Mesenchymal stem cell (in vitro differentiated cells and primary cell): ENCODE measurements at regions not wholly inside any gene's neighbourhood (a gene's known extent, or its start where the extent isn't known, plus 50 kb on each side); places are given as distances from the start of the nearest gene placed in this dataset.

ENCODE experiments used
- DNase-seq: peaks from one replicate; pipeline ENCODE4 v3.0.0-alpha.2; 2013
- H2AFZ ChIP-seq: one replicate; pipeline ENCODE4 v1.6.1; 2013; ENCODE audit warnings: low read depth, mild to moderate bottlenecking, control low read depth, inconsistent platforms, low read length, moderate library complexity
- H2AK5ac ChIP-seq: 2 replicates; pipeline ENCODE4 v1.6.1; 2013; ENCODE audit warnings: low read length, moderate library complexity, mild to moderate bottlenecking, inconsistent platforms; ENCODE audit not compliant: severe bottlenecking
- H2BK120ac ChIP-seq: one replicate; pipeline ENCODE4 v1.6.1; 2013; ENCODE audit warnings: low read depth, mild to moderate bottlenecking, inconsistent platforms, low read length, moderate library complexity
- H2BK12ac ChIP-seq, 2 experiments: one replicate each; pipeline ENCODE4 v1.6.1; 2013; ENCODE audit warnings: inconsistent platforms in 2 of 2, low read length in 2 of 2, mild to moderate bottlenecking in 2 of 2, moderate library complexity in 2 of 2, control low read depth in 1 of 2
- H2BK15ac ChIP-seq: one replicate; pipeline ENCODE4 v1.6.1; 2013; ENCODE audit warnings: mild to moderate bottlenecking, low read depth, inconsistent platforms; ENCODE audit not compliant: poor library complexity, severe bottlenecking
- H2BK5ac ChIP-seq: 2 replicates; pipeline ENCODE4 v1.6.1; 2013; ENCODE audit warnings: low read depth, mild to moderate bottlenecking, low read length, control low read depth, inconsistent platforms; ENCODE audit not compliant: poor library complexity, severe bottlenecking
- H3K14ac ChIP-seq, 2 experiments: one replicate each; pipeline ENCODE4 v1.6.1; 2013; ENCODE audit warnings: inconsistent platforms in 2 of 2, low read length in 2 of 2, control low read depth in 1 of 2, mild to moderate bottlenecking in 1 of 2, moderate library complexity in 1 of 2
- H3K18ac ChIP-seq, 2 experiments: one replicate each; pipeline ENCODE4 v1.6.1; 2013; ENCODE audit warnings: inconsistent platforms in 2 of 2, low read length in 2 of 2, control low read depth in 1 of 2, low read depth in 1 of 2, mild to moderate bottlenecking in 1 of 2
- H3K23ac ChIP-seq, 2 experiments: one replicate each; pipeline ENCODE4 v1.6.1; 2013; ENCODE audit warnings: inconsistent platforms in 2 of 2, low read length in 2 of 2, mild to moderate bottlenecking in 2 of 2, moderate library complexity in 2 of 2, control low read depth in 1 of 2
- H3K27ac ChIP-seq: 2 replicates; pipeline ENCODE4 v1.5.1; 2013; ENCODE audit warnings: mild to moderate bottlenecking, moderate library complexity, low read length, control low read depth, inconsistent platforms; ENCODE audit not compliant: poor library complexity, severe bottlenecking
- H3K27me3 ChIP-seq, 2 experiments: 2 replicates each; pipeline versions ENCODE4 v1.6.1 to v1.7.0; 2013; ENCODE audit warnings: low read length in 2 of 2, mild to moderate bottlenecking in 2 of 2, moderate library complexity in 2 of 2, control low read depth in 1 of 2, inconsistent platforms in 1 of 2; ENCODE audit not compliant: control insufficient read depth in 1 of 2, insufficient read depth in 1 of 2
- H3K36me3 ChIP-seq, 2 experiments: 2 replicates each; pipeline versions ENCODE4 v1.6.1 to v1.7.0; 2013; ENCODE audit warnings: low read length in 2 of 2, control low read depth in 1 of 2, inconsistent platforms in 1 of 2, low read depth in 1 of 2, mild to moderate bottlenecking in 1 of 2; ENCODE audit not compliant: insufficient read depth in 2 of 2, control insufficient read depth in 1 of 2
- H3K4ac ChIP-seq, 2 experiments: one replicate each; pipeline ENCODE4 v1.6.1; 2013; ENCODE audit warnings: inconsistent platforms in 2 of 2, low read length in 2 of 2, mild to moderate bottlenecking in 2 of 2, moderate library complexity in 2 of 2, control low read depth in 1 of 2, low read depth in 1 of 2
- H3K4me1 ChIP-seq: 2 replicates; pipeline ENCODE4 v1.6.1; 2013; ENCODE audit warnings: low read depth, low read length, control low read depth; ENCODE audit not compliant: control insufficient read depth, insufficient read depth
- H3K4me2 ChIP-seq: 2 replicates; pipeline ENCODE4 v1.6.1; 2013; ENCODE audit warnings: low read length, mild to moderate bottlenecking, inconsistent platforms; ENCODE audit not compliant: poor library complexity, severe bottlenecking
- H3K4me3 ChIP-seq, 2 experiments: 2 replicates each; pipeline versions ENCODE4 v1.5.1 to v1.7.0; 2013; ENCODE audit warnings: low read length in 2 of 2, mild to moderate bottlenecking in 2 of 2, control low read depth in 1 of 2, low read depth in 1 of 2; ENCODE audit not compliant: insufficient read depth in 1 of 2
- H3K79me1 ChIP-seq: replicated peaks from 2 replicates; pipeline ENCODE4 v1.6.1; 2013; ENCODE audit warnings: mild to moderate bottlenecking, control low read depth, low read length, inconsistent platforms; ENCODE audit not compliant: poor library complexity, severe bottlenecking
- H3K9ac ChIP-seq: 2 replicates; pipeline ENCODE4 v1.7.0; 2013; ENCODE audit warnings: mild to moderate bottlenecking, low read length, moderate library complexity
- H3K9me3 ChIP-seq: 2 replicates; pipeline ENCODE4 v1.7.0; 2013; ENCODE audit warnings: mild to moderate bottlenecking, low read length; ENCODE audit not compliant: control insufficient read depth
- H4K8ac ChIP-seq: one replicate; pipeline ENCODE4 v1.6.1; 2013; ENCODE audit warnings: inconsistent platforms, mild to moderate bottlenecking, low read length, moderate library complexity
- H4K91ac ChIP-seq: one replicate; pipeline ENCODE4 v1.6.1; 2013; ENCODE audit warnings: mild to moderate bottlenecking, low read length, inconsistent platforms
- WGBS: methylation state at CpG from one replicate; pipeline ENCODE4 v1.1.7; 2013; ENCODE audit warnings: mixed read lengths; 5-methylcytosine and 5-hydroxymethylcytosine counted together

DNA sequence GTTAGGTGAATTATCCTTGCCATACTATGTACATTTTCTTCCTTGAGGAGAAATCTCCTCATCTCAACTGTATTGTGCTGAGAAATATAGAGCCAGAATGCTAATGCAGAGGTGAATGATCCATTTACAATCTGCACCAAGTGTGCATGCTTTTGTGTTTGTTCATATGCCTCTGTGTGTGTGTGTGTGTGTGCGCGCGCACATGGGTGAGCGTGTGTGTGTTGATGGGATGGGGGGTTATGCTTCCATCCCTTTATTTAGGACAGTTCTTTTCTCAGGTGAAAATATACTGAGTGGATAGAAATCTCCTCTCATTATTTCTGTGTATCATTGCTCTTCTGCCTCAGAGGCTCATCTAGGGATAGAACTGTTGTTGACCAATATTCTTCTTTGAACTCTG lies 626.1 kb downstream of the MCTP2 start:
- Histone ChIP-seq H3K36me3 (no peaks in the 10 kb centered on the region), H2AK5ac (no peak overlapping the region), H3K27ac (no peak overlapping the region), H4K8ac (no peak overlapping the region), H3K4me1 (no peaks in the 10 kb centered on the region), H3K14ac (no peak overlapping the region), H2BK12ac (no peak overlapping the region), H3K79me1 (no peaks in the 10 kb centered on the region), H2BK15ac (no peak overlapping the region), H3K4ac (no peak overlapping the region), H4K91ac (peak overlapping the region; percentile 61), H3K27me3 (no peaks in the 10 kb centered on the region), H3K9me3 (no peaks in the 10 kb centered on the region), H3K4me2 (no peak overlapping the region), H3K18ac (no peak overlapping the region), H3K4me3 (no peak overlapping the region), H3K23ac (no peak overlapping the region), H2BK5ac (no peak overlapping the region), H3K9ac (no peak overlapping the region), H2BK120ac (no peak overlapping the region), H2AFZ (no peak overlapping the region)
- WGBS: 100% methylated on average over 4 of the region's 4 CpGs
- DNase-seq: no peak

DNA sequence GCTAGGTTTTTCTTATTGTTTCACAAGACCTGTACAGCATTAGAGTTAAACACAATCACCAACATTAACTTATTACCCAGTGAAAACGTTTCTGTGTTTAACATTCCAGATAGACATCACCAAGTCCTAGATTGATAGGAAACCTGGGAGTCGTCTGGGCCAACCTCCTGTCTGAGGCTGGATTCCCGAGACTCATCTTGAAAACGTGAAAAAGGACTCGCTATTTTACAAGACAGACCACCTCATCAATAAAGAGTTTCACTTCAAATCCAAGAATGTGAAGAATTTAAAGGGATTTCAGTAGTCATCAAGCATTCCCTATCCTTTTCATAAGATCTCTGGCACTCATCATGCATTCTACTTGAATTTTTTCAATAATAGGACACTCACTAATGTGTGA lies 626.6 kb downstream of the MCTP2 start:
- H2BK12ac ChIP-seq: no peak overlapping the region
- H3K4ac ChIP-seq: no peak overlapping the region
- no peak overlapping the region for H3K27ac ChIP-seq
- H4K8ac ChIP-seq: no peak overlapping the region
- 49% methylated on average over 4 of the region's 5 CpGs for WGBS
- H3K4me2 ChIP-seq: no peak overlapping the region
- H3K79me1 ChIP-seq: no peaks in the 10 kb centered on the region
- no peak overlapping the region for H2BK120ac ChIP-seq
- no peak for DNase-seq
- no peak overlapping the region for H3K23ac ChIP-seq
- no peak overlapping the region for H3K4me3 ChIP-seq
- no peak overlapping the region for H2AK5ac ChIP-seq
- no peaks in the 10 kb centered on the region for H3K27me3 ChIP-seq
- no peak overlapping the region for H3K14ac ChIP-seq
- H3K4me1 ChIP-seq: no peaks in the 10 kb centered on the region
- no peak overlapping the region for H2AFZ ChIP-seq
- H3K9ac ChIP-seq: no peak overlapping the region
- no peak overlapping the region for H3K18ac ChIP-seq
- H3K9me3 ChIP-seq: no peaks in the 10 kb centered on the region
- H4K91ac ChIP-seq: no peak overlapping the region
- H2BK15ac ChIP-seq: no peak overlapping the region
- H2BK5ac ChIP-seq: no peak overlapping the region
- no peaks in the 10 kb centered on the region for H3K36me3 ChIP-seq

- H2BK120ac ChIP-seq: no peak overlapping the region
- 92% methylated on average over 2 of the region's 2 CpGs for whole genome bisulfite sequencing
- H3K9me3 ChIP-seq: peaks cover 2% of the 10 kb centered on the region
- DNase-seq: no peak
- H3K36me3 ChIP-seq: no peaks in the 10 kb centered on the region
- H3K23ac ChIP-seq: no peak overlapping the region
- no peaks in the 10 kb centered on the region for H3K27me3 ChIP-seq
- no peak overlapping the region for H2AFZ ChIP-seq
- no peak overlapping the region for H2BK12ac ChIP-seq
- no peak overlapping the region for H3K14ac ChIP-seq
- no peak overlapping the region for H4K91ac ChIP-seq
- H3K4me2 ChIP-seq: no peak overlapping the region
- H2AK5ac ChIP-seq: no peak overlapping the region
- no peak overlapping the region for H2BK5ac ChIP-seq
- no peak overlapping the region for H3K4me3 ChIP-seq
- no peak overlapping the region for H3K27ac ChIP-seq
- H3K79me1 ChIP-seq: no peaks in the 10 kb centered on the region
- no peak overlapping the region for H3K9ac ChIP-seq
- H4K8ac ChIP-seq: no peak overlapping the region
- no peak overlapping the region for H3K18ac ChIP-seq
- H3K4ac ChIP-seq: no peak overlapping the region
- no peak overlapping the region for H2BK15ac ChIP-seq
- no peaks in the 10 kb centered on the region for H3K4me1 ChIP-seq
Observed at GRCh38 chr15:94858449-94858848, 627.1 kb downstream of the MCTP2 start.

DNA sequence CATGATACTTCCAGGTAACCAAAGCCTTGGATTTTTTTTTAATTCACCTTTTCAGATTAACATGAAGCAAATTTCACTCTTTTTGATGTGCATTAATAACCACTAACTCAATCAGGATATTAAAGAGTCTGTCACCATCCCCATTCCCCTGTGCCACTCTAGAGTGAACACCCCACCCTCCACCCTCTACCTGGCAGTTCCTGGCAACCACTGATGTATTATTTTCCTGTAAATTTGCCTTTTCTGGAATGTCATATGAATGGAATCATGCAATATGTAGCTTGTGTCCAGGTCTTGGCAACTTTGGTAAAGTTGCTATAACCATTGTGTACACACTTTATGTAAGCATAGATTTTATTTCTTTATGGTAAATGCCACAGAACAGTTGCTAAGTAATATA lies 627.6 kb downstream of the MCTP2 start:
- Histone ChIP-seq H4K8ac (no peak overlapping the region), H3K14ac (no peak overlapping the region), H3K27me3 (no peaks in the 10 kb centered on the region), H2BK120ac (no peak overlapping the region), H4K91ac (no peak overlapping the region), H2BK5ac (no peak overlapping the region), H3K36me3 (no peaks in the 10 kb centered on the region), H2AFZ (no peak overlapping the region), H3K23ac (no peak overlapping the region), H2BK15ac (no peak overlapping the region), H2BK12ac (no peak overlapping the region), H3K79me1 (no peaks in the 10 kb centered on the region), H2AK5ac (no peak overlapping the region), H3K4me1 (no peaks in the 10 kb centered on the region), H3K18ac (no peak overlapping the region), H3K4me2 (no peak overlapping the region), H3K4ac (no peak overlapping the region), H3K4me3 (no peak overlapping the region), H3K27ac (no peak overlapping the region), H3K9me3 (peaks cover 7% of the 10 kb centered on the region), H3K9ac (no peak overlapping the region)
- no peak for DNase-seq
